Ishikawa (cell line): ENCODE measurements at regions not wholly inside any gene's neighbourhood (a gene's known extent, or its start where the extent isn't known, plus 50 kb on each side); places are given as distances from the start of the nearest gene placed in this dataset.

Experiments used
- CEBPB ChIP-seq: IDR thresholded peaks from 2 replicates; pipeline ENCODE4 v1.6.1; 2012
- CREB1 ChIP-seq: IDR thresholded peaks from 2 replicates; pipeline ENCODE4 v1.6.1; 2012; ENCODE audit warnings: low read depth
- EGR1 ChIP-seq: IDR thresholded peaks from 2 replicates; pipeline ENCODE4 v1.6.1; 2012
- EP300 ChIP-seq: IDR thresholded peaks from 2 replicates; pipeline ENCODE4 v1.6.1; 2012; ENCODE audit warnings: borderline replicate concordance
- FOXM1 ChIP-seq: IDR thresholded peaks from 2 replicates; pipeline ENCODE4 v1.6.1; 2012; ENCODE audit warnings: low read depth, borderline replicate concordance
- MAX ChIP-seq: IDR thresholded peaks from 2 replicates; pipeline ENCODE4 v1.6.1; 2012
- NFIC ChIP-seq: IDR thresholded peaks from 2 replicates; pipeline ENCODE4 v1.6.1; 2012
- RAD21 ChIP-seq: IDR thresholded peaks from 2 replicates; pipeline ENCODE4 v1.6.1; 2012; ENCODE audit warnings: low read depth
- REST ChIP-seq: IDR thresholded peaks from 2 replicates; pipeline ENCODE4 v1.6.1; 2012; ENCODE audit warnings: low read depth, mild to moderate bottlenecking
- TAF1 ChIP-seq: IDR thresholded peaks from 2 replicates; pipeline ENCODE4 v1.6.1; 2012; ENCODE audit warnings: low read depth, mild to moderate bottlenecking
- TCF12 ChIP-seq: IDR thresholded peaks from 2 replicates; pipeline ENCODE4 v1.6.1; 2012; ENCODE audit warnings: low read depth
- TEAD4 ChIP-seq: IDR thresholded peaks from 2 replicates; pipeline ENCODE4 v1.6.1; 2012
- YY1 ChIP-seq: IDR thresholded peaks from 2 replicates; pipeline ENCODE4 v1.6.1; 2012; ENCODE audit warnings: low read depth
- ZBTB7A ChIP-seq: IDR thresholded peaks from 2 replicates; pipeline ENCODE4 v1.6.1; 2012; ENCODE audit warnings: low read depth
- TF ChIP-seq, protein P1 (sequence below): IDR thresholded peaks from 2 replicates; pipeline ENCODE4 v1.6.1; 2012

DNA sequence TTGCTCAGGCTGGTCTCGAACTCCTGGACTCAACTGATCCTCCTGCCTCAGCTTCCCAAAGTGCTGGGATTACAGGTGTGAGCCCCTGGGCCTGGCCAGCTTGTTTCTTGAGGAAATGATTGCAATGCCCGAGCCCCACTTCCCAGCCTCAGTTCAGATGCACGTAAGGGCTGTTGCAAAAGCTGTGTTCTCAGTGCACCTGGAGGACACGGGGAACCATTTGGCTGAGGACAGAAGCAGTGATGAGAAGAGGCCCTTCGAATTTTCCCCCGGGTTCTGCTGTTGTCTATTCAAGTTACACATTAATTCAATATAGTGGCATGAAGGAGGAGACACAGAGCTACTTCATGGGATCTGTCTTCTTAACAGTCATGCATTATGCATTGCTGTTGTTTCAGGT lies 78.8 kb upstream of the WDR26 start:
- TF ChIP-seq EP300 (no peak), NFIC (no peak), FOXM1 (no peak), ZBTB7A (no peak), YY1 (no peak), TAF1 (no peak), RAD21 (no peak), REST (no peak), EGR1 (no peak), TEAD4 (no peak), CREB1 (no peak), CEBPB (no peak), MAX (no peak), TCF12 (no peak)
- TF ChIP-seq, protein P1, sequence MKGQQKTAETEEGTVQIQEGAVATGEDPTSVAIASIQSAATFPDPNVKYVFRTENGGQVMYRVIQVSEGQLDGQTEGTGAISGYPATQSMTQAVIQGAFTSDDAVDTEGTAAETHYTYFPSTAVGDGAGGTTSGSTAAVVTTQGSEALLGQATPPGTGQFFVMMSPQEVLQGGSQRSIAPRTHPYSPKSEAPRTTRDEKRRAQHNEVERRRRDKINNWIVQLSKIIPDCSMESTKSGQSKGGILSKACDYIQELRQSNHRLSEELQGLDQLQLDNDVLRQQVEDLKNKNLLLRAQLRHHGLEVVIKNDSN: no peak

- TF ChIP-seq, protein P1: no peak
- TF ChIP-seq RAD21 (peak; percentile 96), YY1 (no peak), EP300 (no peak), CEBPB (no peak), TCF12 (no peak)
These were observed 79.2 kb upstream of the WDR26 start for GRCh38 chr1:224513787-224514209.

DNA sequence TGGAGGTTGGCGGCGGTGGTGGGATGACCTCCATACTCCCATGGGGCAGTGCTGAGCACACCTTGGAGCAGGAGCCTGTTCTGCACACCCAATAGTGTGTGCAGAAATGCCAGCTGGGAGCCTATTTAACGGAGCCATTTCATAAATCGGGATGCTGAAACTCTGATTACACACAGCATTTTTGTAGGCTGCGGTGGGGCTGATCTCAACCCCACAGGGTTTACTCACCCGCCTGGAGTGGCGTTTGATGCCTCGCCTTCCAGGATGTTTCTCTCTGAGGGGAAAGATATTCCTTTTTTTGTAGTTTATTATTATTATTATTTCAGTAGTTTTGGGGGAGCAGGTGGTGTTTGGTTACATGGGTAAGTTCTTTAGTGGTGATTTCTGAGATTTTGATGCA lies 82.6 kb upstream of the WDR26 start:
- TF ChIP-seq TAF1 (no peak), TEAD4 (no peak), ZBTB7A (no peak), EP300 (no peak), CEBPB (no peak), REST (no peak), TCF12 (no peak), NFIC (no peak), CREB1 (no peak), RAD21 (no peak), FOXM1 (no peak), EGR1 (no peak)
- TF ChIP-seq, protein P1: no peak

DNA sequence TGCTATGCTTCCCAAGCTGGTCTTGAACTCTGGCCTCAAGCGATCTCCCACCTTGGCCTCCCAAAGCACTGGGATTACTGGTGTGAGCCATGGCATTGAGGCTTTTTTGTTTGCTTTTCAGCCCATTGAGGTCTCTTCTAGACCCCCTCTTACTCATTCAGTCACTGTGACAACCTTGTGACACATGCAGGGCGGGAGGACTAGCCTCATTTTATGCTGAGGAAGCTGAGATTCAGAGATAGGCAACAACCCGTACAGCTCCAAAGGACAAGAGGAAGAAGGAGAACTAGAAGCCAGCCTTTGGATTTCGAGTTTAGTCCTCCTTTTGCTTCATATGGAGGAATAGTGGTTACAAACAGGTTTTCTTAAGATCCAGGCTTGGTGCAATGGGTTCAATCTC lies 83.9 kb upstream of the WDR26 start:
- TF ChIP-seq ZBTB7A (no peak), TCF12 (no peak), FOXM1 (no peak), TAF1 (no peak), CREB1 (no peak), CEBPB (no peak), EGR1 (no peak)

- TF ChIP-seq NFIC: no peak
- TF ChIP-seq REST: no peak
- no peak for TF ChIP-seq TCF12
- TF ChIP-seq EP300: no peak
- TF ChIP-seq MAX: no peak
- no peak for TF ChIP-seq ZBTB7A
- TF ChIP-seq YY1: no peak
- TF ChIP-seq FOXM1: no peak
- TF ChIP-seq CEBPB: no peak
- TF ChIP-seq TAF1: no peak
- no peak for TF ChIP-seq RAD21
- TF ChIP-seq CREB1: no peak
- no peak for TF ChIP-seq TEAD4
- TF ChIP-seq, protein P1: no peak
These were observed 85.3 kb upstream of the WDR26 start for GRCh38 chr1:224519874-224520273.
